Adrenal gland (tissue), 9 donors: ENCODE measurements at regions not wholly inside any gene's neighbourhood (a gene's known extent, or its start where the extent isn't known, plus 50 kb on each side); places are given as distances from the start of the nearest gene placed in this dataset.

Experiments
- DNase-seq, 7 donors: peaks; one replicate each; pipeline ENCODE4 v3.0.0-alpha.2; 2019 to 2020
- H3K27ac ChIP-seq, 5 donors: fragments of 200-600 bp; sonication (generic) in 4 of 5; 1 replicate in 3 of 5; 2 replicates in 2 of 5; pipeline versions ENCODE4 v1.5.1 to v1.8.0; 2016 to 2020; ENCODE audit warnings: mild to moderate bottlenecking in 1 of 5
- H3K27me3 ChIP-seq: fragments of 200-600 bp; 2 replicates; pipeline ENCODE4 v1.8.0; 2021
- H3K36me3 ChIP-seq, 2 donors: fragments of 200-600 bp; replicated peaks in 1 of 2; 1 replicate in 1 of 2; 2 replicates in 1 of 2; pipeline versions ENCODE4 v1.5.1 to v1.8.0; 2018 to 2022
- H3K4me1 ChIP-seq, 2 donors: fragments of 200-600 bp; replicated peaks in 1 of 2; 1 replicate in 1 of 2; 2 replicates in 1 of 2; pipeline versions ENCODE4 v1.5.1 to v1.8.0; 2018 to 2021
- H3K4me3 ChIP-seq, 4 donors: fragments of 200-600 bp; sonication (generic) in 3 of 4; one replicate each; pipeline ENCODE4 v1.5.1; 2016 to 2018
- H3K9me3 ChIP-seq, 3 donors: fragments of 200-600 bp; sonication (generic) in 1 of 3; replicated peaks in 1 of 3; 1 replicate in 2 of 3; 2 replicates in 1 of 3; pipeline versions ENCODE4 v1.5.1 to v1.8.0; 2016 to 2021
- CTCF ChIP-seq, 6 experiments: fragments of 450-650 bp in 4 of 6; fragments of 200-600 bp in 2 of 6; sonication (generic) in 1 of 6; IDR thresholded peaks; 1 replicate in 5 of 6; 2 replicates in 1 of 6; pipeline versions ENCODE4 v1.5.1 to v1.8.0; 2016 to 2021; ENCODE audit warnings: antibody characterized with exemption in 6 of 6, mild to moderate bottlenecking in 2 of 6, moderate library complexity in 1 of 6
- POLR2A ChIP-seq, 2 donors: fragments of 450-650 bp; IDR thresholded peaks; one replicate each; pipeline ENCODE4 v1.6.1; 2017; ENCODE audit warnings: antibody characterized with exemption in 2 of 2, mild to moderate bottlenecking in 2 of 2, moderate library complexity in 1 of 2
- WGBS, 4 donors: extraction: QIAGEN DNeasy Blood & Tissue Kit in 2 of 4; methylation state at CpG; one replicate each; pipeline versions ENCODE4 v1.1.5 to v1.1.7; 2013 to 2017; 5-methylcytosine and 5-hydroxymethylcytosine counted together
- intact Hi-C, 2 donors: fragments of 100-400 bp; cut with DNase I; formaldehyde crosslinking; loops; one replicate each; pipeline versions ENCODE4 v1.14.1 to v1.15.0; 2022 to 2023
- donor health status: healthy with polysubstance abuse.
- donor health status: Bipolar disorder and iron deficiency.
- donor health status: DM: yes; HTN: yes; CAD: no.
- donor health status: DM: no; HTN: no; CAD: no.
- donor health status: DM: no; HTN: no; CAD: no.

GRCh38 chr6:40695750-40696415 is 108.7 kb upstream of the LRFN2 start:
- DNase-seq = peak in 1 of 7 donors; percentile 68
- Histone ChIP-seq H3K27ac (no peak overlapping the region), H3K36me3 (no peaks in the 10 kb centered on the region), H3K9me3 (no peaks in the 10 kb centered on the region), H3K4me1 (no peaks in the 10 kb centered on the region), H3K27me3 (no peaks in the 10 kb centered on the region), H3K4me3 (no peak overlapping the region)
- no peak for TF ChIP-seq POLR2A (IDR thresholded peaks at IDR 0.05)
- no peak for TF ChIP-seq CTCF (IDR thresholded peaks at IDR 0.05)
- 70 to 83% (median 76%) methylated on average over 6 to 8 of the region's 8 CpGs for WGBS, 4 donors
- intact Hi-C loops = no loop called here

GRCh38 chr6:40695114-40695513 is 108.0 kb upstream of the LRFN2 start:
- Histone ChIP-seq H3K9me3 (no peaks in the 10 kb centered on the region), H3K4me1 (no peaks in the 10 kb centered on the region), H3K36me3 (no peaks in the 10 kb centered on the region), H3K27ac (no peak overlapping the region), H3K4me3 (no peak overlapping the region), H3K27me3 (no peaks in the 10 kb centered on the region)
- WGBS, 4 donors = 4 to 33% (median 15%) methylated on average over 2 of the region's 2 CpGs
- intact Hi-C loops = no loop called here
- DNase-seq = no peak
- no peak for TF ChIP-seq CTCF (IDR thresholded peaks at IDR 0.05)
- TF ChIP-seq POLR2A (IDR thresholded peaks at IDR 0.05) = no peak

- H3K4me1 ChIP-seq = no peaks in the 10 kb centered on the region
- no peaks in the 10 kb centered on the region for H3K27me3 ChIP-seq
- intact Hi-C loops = no loop called here
- no peaks in the 10 kb centered on the region for H3K9me3 ChIP-seq
- H3K36me3 ChIP-seq = no peaks in the 10 kb centered on the region
- WGBS, 4 donors = 78 to 93% (median 87%) methylated on average over 3 of the region's 3 CpGs
- no peak overlapping the region for H3K27ac ChIP-seq
- no peak overlapping the region for H3K4me3 ChIP-seq
- TF ChIP-seq CTCF (IDR thresholded peaks at IDR 0.05) (no peak), POLR2A (IDR thresholded peaks at IDR 0.05) (no peak)
- no peak for DNase-seq
Observed at GRCh38 chr6:40693768-40694167, 106.6 kb upstream of the LRFN2 start.

- no peaks in the 10 kb centered on the region for H3K4me1 ChIP-seq
- no peak for TF ChIP-seq POLR2A (IDR thresholded peaks at IDR 0.05)
- no peak for TF ChIP-seq CTCF (IDR thresholded peaks at IDR 0.05)
- DNase-seq = no peak
- intact Hi-C loops = no loop called here
- 37 to 77% (median 71%) methylated on average over 2 of the region's 2 CpGs for WGBS, 4 donors
- H3K9me3 ChIP-seq = no peaks in the 10 kb centered on the region
- H3K36me3 ChIP-seq = no peaks in the 10 kb centered on the region
- no peak overlapping the region for H3K4me3 ChIP-seq
- no peaks in the 10 kb centered on the region for H3K27me3 ChIP-seq
- no peak overlapping the region for H3K27ac ChIP-seq
Observed at GRCh38 chr6:40692337-40692736, 105.2 kb upstream of the LRFN2 start.
